GM18858 (cell line): ENCODE measurements at regions not wholly inside any gene's neighbourhood (a gene's known extent, or its start where the extent isn't known, plus 50 kb on each side); places are given as distances from the start of the nearest gene placed in this dataset.

Experiments
- ATAC-seq: cut with Tn5 transposase; IDR thresholded peaks from one replicate; pipeline ENCODE4 v1.9.1; 2021; ENCODE audit not compliant: unreplicated experiment

GRCh38 chr7:25850735-25851134 is 301.3 kb upstream of the NFE2L3 start:
- ATAC-seq: no peak

- no peak for ATAC-seq
These were observed 300.4 kb upstream of the NFE2L3 start for GRCh38 chr7:25851332-25852210.

- ATAC-seq: no peak
These were observed 299.6 kb upstream of the NFE2L3 start for GRCh38 chr7:25852211-25852938.

GRCh38 chr7:25852939-25853271 is 299.1 kb upstream of the NFE2L3 start:
- no peak for ATAC-seq

- ATAC-seq: no peak
These were observed 298.7 kb upstream of the NFE2L3 start for GRCh38 chr7:25853314-25853713.

GRCh38 chr7:25854059-25854458 is 297.9 kb upstream of the NFE2L3 start:
- no peak for ATAC-seq

- ATAC-seq: no peak
These were observed 297.1 kb upstream of the NFE2L3 start for GRCh38 chr7:25854608-25855497.

GRCh38 chr7:25855854-25856782 is 295.9 kb upstream of the NFE2L3 start:
- ATAC-seq: no peak

- no peak for ATAC-seq
These were observed 294.5 kb upstream of the NFE2L3 start for GRCh38 chr7:25857376-25858067.

- no peak for ATAC-seq
These were observed 293.8 kb upstream of the NFE2L3 start for GRCh38 chr7:25858200-25858524.

GRCh38 chr7:25858525-25859411 is 293.2 kb upstream of the NFE2L3 start:
- no peak for ATAC-seq

- no peak for ATAC-seq
These were observed 292.4 kb upstream of the NFE2L3 start for GRCh38 chr7:25859412-25860274.

GRCh38 chr7:25860275-25861163 is 291.5 kb upstream of the NFE2L3 start:
- no peak for ATAC-seq

- no peak for ATAC-seq
These were observed 290.9 kb upstream of the NFE2L3 start for GRCh38 chr7:25861164-25861496.

GRCh38 chr7:25861601-25862260 is 290.3 kb upstream of the NFE2L3 start:
- no peak for ATAC-seq

GRCh38 chr7:25862261-25863004 is 289.6 kb upstream of the NFE2L3 start:
- peak; percentile 80 for ATAC-seq
